Fibroblast of lung (primary cell): ENCODE measurements at regions not wholly inside any gene's neighbourhood (a gene's known extent, or its start where the extent isn't known, plus 50 kb on each side); places are given as distances from the start of the nearest gene placed in this dataset.

Source experiments
- CTCF ChIP-seq, 2 donors: IDR thresholded peaks in 1 of 2; conservative IDR thresholded peaks in 1 of 2; 1 replicate in 1 of 2; 2 replicates in 1 of 2; pipeline ENCODE4 v1.5.1; 2011 to 2012; ENCODE audit warnings: low read length in 2 of 2, control low read depth in 1 of 2, inconsistent platforms in 1 of 2, low read depth in 1 of 2, mild to moderate bottlenecking in 1 of 2
- EZH2 ChIP-seq: IDR thresholded peaks from 2 replicates; pipeline ENCODE4 v1.5.1; 2012; ENCODE audit warnings: low read length, control low read depth, mild to moderate bottlenecking; ENCODE audit errors: missing control alignments

DNA sequence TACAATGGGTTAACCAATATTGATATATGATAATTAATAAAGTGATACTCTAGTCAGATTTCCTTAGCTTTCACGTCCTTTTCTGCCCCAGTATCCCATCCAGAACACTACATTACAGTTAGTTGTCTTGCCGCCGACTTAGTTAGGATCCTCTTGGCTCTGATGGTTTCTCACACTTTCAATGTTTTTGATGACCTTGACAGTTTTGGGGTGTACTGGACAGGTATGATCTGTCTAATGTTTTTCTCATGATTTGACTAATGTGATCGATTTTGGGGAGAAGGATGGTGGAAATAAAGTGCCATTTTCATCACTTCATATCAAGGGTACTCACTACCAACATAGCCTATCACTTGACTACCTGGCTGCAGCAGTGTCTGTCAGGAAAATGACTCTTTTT is 245.0 kb upstream of the TMC3 start:
- TF ChIP-seq CTCF (conservative IDR thresholded peaks at IDR 0.05 in 1 of 2, IDR thresholded peaks at IDR 0.05 in 1 of 2; ENCODE audit: low read depth in 1 of 2, low read length in 2 of 2) (no peak), EZH2 (no peak)
